NB4 (cell line): ENCODE measurements at regions not wholly inside any gene's neighbourhood (a gene's known extent, or its start where the extent isn't known, plus 50 kb on each side); places are given as distances from the start of the nearest gene placed in this dataset.

Source experiments
- DNase-seq: peaks from one replicate; pipeline ENCODE4 v3.0.0; 2010; ENCODE audit warnings: low read depth
- H3K4me3 ChIP-seq: one replicate; pipeline ENCODE4 v1.5.1; 2011; ENCODE audit warnings: mild to moderate bottlenecking, low read depth, low read length, moderate library complexity
- CTCF ChIP-seq: IDR thresholded peaks from one replicate; pipeline ENCODE4 v1.5.1; 2012; ENCODE audit warnings: low read depth, low read length
- MYC ChIP-seq: IDR thresholded peaks from 2 replicates; pipeline ENCODE4 v1.6.1; 2011; ENCODE audit warnings: low read depth, low read length
- POLR2A ChIP-seq: IDR thresholded peaks from 2 replicates; pipeline ENCODE4 v1.6.1; 2011; ENCODE audit warnings: mild to moderate bottlenecking; ENCODE audit not compliant: insufficient read length; ENCODE audit errors: extremely low read depth
- TF ChIP-seq, protein P1 (sequence below): IDR thresholded peaks from 2 replicates; pipeline ENCODE4 v1.6.1; 2011; ENCODE audit warnings: low read depth, low read length

GRCh38 chr5:133665571-133665970 lies 53.2 kb upstream of the FSTL4 start:
- H3K4me3 ChIP-seq: no peak overlapping the region
- TF ChIP-seq, protein P1, sequence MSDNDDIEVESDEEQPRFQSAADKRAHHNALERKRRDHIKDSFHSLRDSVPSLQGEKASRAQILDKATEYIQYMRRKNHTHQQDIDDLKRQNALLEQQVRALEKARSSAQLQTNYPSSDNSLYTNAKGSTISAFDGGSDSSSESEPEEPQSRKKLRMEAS: no peak
- TF ChIP-seq POLR2A: no peak
- TF ChIP-seq MYC: no peak
- no peak for TF ChIP-seq CTCF
- DNase-seq: no peak

DNA sequence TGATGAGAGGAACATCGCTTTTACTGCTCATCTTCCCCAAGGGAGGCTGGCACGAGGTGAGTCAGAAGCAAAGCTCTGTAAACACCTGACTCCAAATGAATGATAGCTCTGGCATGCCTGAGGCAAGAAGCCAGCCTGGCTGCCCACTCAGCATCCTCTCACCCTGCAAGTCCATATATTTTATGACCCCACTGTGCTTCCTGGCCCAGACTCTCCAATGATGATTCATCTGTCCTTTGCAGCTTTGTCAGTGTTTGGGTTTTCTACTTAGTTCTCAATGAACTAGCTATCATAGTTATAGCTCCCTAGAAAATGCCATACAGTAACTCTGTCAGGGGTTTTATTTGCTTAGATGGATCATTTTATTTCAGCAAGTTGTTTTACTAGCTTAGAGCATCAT lies 52.1 kb upstream of the FSTL4 start:
- DNase-seq: no peak
- H3K4me3 ChIP-seq: no peak overlapping the region
- TF ChIP-seq, protein P1: no peak
- no peak for TF ChIP-seq POLR2A
- no peak for TF ChIP-seq CTCF
- TF ChIP-seq MYC: no peak

DNA sequence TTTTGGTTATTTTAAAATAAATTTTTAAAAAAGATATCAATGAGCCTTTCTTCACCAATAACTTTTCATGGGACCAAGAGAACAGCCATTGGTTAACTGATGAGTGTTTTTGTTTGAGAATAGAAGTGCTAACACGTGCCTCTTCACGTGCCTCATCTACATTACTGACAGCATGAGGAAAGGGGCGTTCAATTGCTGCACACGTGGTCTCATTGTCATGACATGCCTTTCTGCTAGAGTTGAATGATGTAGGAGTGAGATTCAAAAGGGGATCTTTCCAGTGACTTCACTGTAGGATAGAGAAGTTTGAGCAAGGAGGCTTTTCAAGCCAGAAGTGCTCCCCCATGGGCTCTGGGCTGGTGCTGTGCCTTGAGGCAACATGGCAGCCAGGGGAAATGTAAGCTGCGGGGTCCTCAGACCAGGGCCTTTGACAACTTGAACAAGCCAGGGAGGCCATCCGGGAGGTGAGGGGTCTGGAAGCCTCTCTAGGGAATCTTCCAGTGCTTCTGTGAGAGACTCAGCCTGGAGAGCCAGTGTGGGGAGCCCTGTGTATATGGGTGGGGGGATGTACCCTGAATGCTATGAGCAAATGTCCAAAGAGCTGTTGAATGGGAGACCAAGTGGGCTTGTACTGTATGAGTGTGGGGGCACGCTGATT lies 51.2 kb upstream of the FSTL4 start:
- no peak overlapping the region for H3K4me3 ChIP-seq
- DNase-seq: no peak
- TF ChIP-seq, protein P1: no peak
- TF ChIP-seq CTCF: no peak
- no peak for TF ChIP-seq MYC
- no peak for TF ChIP-seq POLR2A

- H3K4me3 ChIP-seq: no peak overlapping the region
- TF ChIP-seq, protein P1: no peak
- TF ChIP-seq CTCF (no peak), MYC (no peak), POLR2A (no peak)
- no peak for DNase-seq
These were observed 50.2 kb upstream of the FSTL4 start for GRCh38 chr5:133662578-133662977.
